Keratinocyte (primary cell): ENCODE measurements at regions not wholly inside any gene's neighbourhood (a gene's known extent, or its start where the extent isn't known, plus 50 kb on each side); places are given as distances from the start of the nearest gene placed in this dataset.

ENCODE experiments used
- DNase-seq: peaks from one replicate; pipeline ENCODE4 v3.0.0-alpha.2; 2011; ENCODE audit warnings: low read depth, missing footprints, low spot score
- FAIRE-seq: peaks from 2 replicates; lab custom pipeline; 2011; peaks lifted over from hg19 to GRCh38; lab: Jason Lieb, UNC
- H2AFZ ChIP-seq: 2 replicates; pipeline ENCODE4 v1.6.0; 2012; ENCODE audit warnings: low read length, control low read depth, inconsistent platforms; ENCODE audit not compliant: control insufficient read depth
- H3K27ac ChIP-seq: 2 replicates; pipeline ENCODE4 v1.5.1; 2011; ENCODE audit warnings: low read length; ENCODE audit not compliant: control insufficient read depth, insufficient read depth
- H3K27me3 ChIP-seq: 3 replicates; pipeline ENCODE4 v1.6.0; 2011; ENCODE audit warnings: low read length; ENCODE audit not compliant: control insufficient read depth, insufficient read depth; ENCODE audit errors: extremely low read depth
- H3K36me3 ChIP-seq, 2 experiments: 2 replicates in 1 of 2; 3 replicates in 1 of 2; pipeline ENCODE4 v1.5.1; 2011; ENCODE audit warnings: low read length in 2 of 2, mild to moderate bottlenecking in 1 of 2; ENCODE audit not compliant: control insufficient read depth in 2 of 2, insufficient read depth in 2 of 2; ENCODE audit errors: extremely low read depth in 1 of 2
- H3K4me1 ChIP-seq: 3 replicates; pipeline ENCODE4 v1.5.1; 2011; ENCODE audit warnings: low read length; ENCODE audit not compliant: control insufficient read depth, insufficient read depth; ENCODE audit errors: extremely low read depth
- H3K4me2 ChIP-seq: 3 replicates; pipeline ENCODE4 v1.6.0; 2011; ENCODE audit warnings: low read depth, low read length; ENCODE audit not compliant: control insufficient read depth, insufficient read depth; ENCODE audit errors: extremely low read depth
- H3K4me3 ChIP-seq, 3 experiments: fragments of 200-600 bp in 1 of 3; sonication (generic) in 1 of 3; 2 replicates in 2 of 3; 3 replicates in 1 of 3; pipeline ENCODE4 v1.5.1; 2011 to 2016; ENCODE audit warnings: low read length in 3 of 3, mild to moderate bottlenecking in 3 of 3, control low read depth in 2 of 3, inconsistent platforms in 1 of 3, low read depth in 1 of 3, mixed read lengths in 1 of 3, mixed run types in 1 of 3, moderate library complexity in 1 of 3; ENCODE audit not compliant: control insufficient read depth in 2 of 3, insufficient read depth in 2 of 3; ENCODE audit errors: extremely low read depth in 1 of 3
- H3K79me2 ChIP-seq: 2 replicates; pipeline ENCODE4 v1.6.0; 2012; ENCODE audit warnings: low read length; ENCODE audit not compliant: control insufficient read depth, insufficient read depth
- H3K9ac ChIP-seq: 3 replicates; pipeline ENCODE4 v1.6.0; 2011; ENCODE audit warnings: low read length; ENCODE audit not compliant: control insufficient read depth, insufficient read depth; ENCODE audit errors: extremely low read depth
- H3K9me1 ChIP-seq: 3 replicates; pipeline ENCODE4 v1.6.0; 2011; ENCODE audit warnings: low read length; ENCODE audit not compliant: control insufficient read depth, insufficient read depth; ENCODE audit errors: extremely low read depth
- H3K9me3 ChIP-seq: 2 replicates; pipeline ENCODE4 v1.5.1; 2012; ENCODE audit warnings: low read depth, low read length; ENCODE audit not compliant: control insufficient read depth
- H4K20me1 ChIP-seq: 3 replicates; pipeline ENCODE4 v1.6.0; 2011; ENCODE audit warnings: low read length; ENCODE audit not compliant: control insufficient read depth, insufficient read depth; ENCODE audit errors: extremely low read depth
- CTCF ChIP-seq, 3 experiments: IDR thresholded peaks in 1 of 3; conservative IDR thresholded peaks in 1 of 3; optimal IDR thresholded peaks in 1 of 3; 2 replicates in 2 of 3; 3 replicates in 1 of 3; pipeline versions ENCODE3 to v1.5.1; 2011; ENCODE audit warnings: low read length in 3 of 3, mild to moderate bottlenecking in 3 of 3, moderate library complexity in 2 of 3, control low read depth in 1 of 3, inconsistent platforms in 1 of 3; ENCODE audit not compliant: insufficient read depth in 2 of 3; ENCODE audit errors: extremely low read depth in 1 of 3
- EZH2 ChIP-seq: IDR thresholded peaks from one replicate; pipeline ENCODE4 v1.6.1; 2012; ENCODE audit warnings: inconsistent platforms, mild to moderate bottlenecking, low read length, moderate library complexity
- dilution Hi-C: fragments of 300-500 bp; cut with MboI; formaldehyde crosslinking; loops from one replicate; pipeline ENCODE4 v1.7.0; 2020; ENCODE audit warnings: low sequenced_read_pairs; ENCODE audit not compliant: extremely low pct_ligation_motif_present

DNA sequence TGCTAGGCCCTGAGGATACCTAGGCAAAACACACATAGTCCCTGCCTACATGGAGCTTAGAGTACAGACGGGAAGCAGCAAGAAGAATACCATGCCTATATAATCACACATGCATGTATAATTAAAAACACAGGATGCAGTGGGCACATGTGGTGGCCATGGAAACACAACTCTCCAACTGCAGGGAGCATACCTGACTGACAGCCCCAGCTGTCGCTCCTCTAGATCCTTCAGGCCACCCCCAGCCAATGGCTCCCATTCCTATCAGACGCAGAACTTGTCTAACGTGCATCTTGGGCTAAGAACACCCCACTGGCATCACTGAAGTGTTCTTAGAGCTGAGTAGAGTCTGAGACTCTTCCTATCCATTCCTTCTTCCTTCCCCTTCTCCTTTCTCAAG lies 125.5 kb upstream of the FRMD4B start:
- Histone ChIP-seq H4K20me1 (peaks cover 15% of the 10 kb centered on the region), H3K4me1 (peaks cover 21% of the 10 kb centered on the region), H3K4me2 (no peak overlapping the region), H3K27me3 (no peaks in the 10 kb centered on the region), H3K9me3 (no peaks in the 10 kb centered on the region), H3K27ac (no peak overlapping the region), H3K36me3 (peaks cover 0 to 1% of the 10 kb centered on the region in 2 experiments), H3K9me1 (peaks cover 3% of the 10 kb centered on the region), H3K9ac (no peak overlapping the region), H3K79me2 (peaks cover 98% of the 10 kb centered on the region), H2AFZ (no peak overlapping the region), H3K4me3 (no peak overlapping the region)
- dilution Hi-C loops, result no loop called here
- TF ChIP-seq EZH2 (no peak), CTCF (optimal IDR thresholded peaks at IDR 0.05 in 1 of 3, IDR thresholded peaks at IDR 0.05 in 1 of 3, conservative IDR thresholded peaks at IDR 0.05 in 1 of 3; ENCODE audit: extremely low read depth in 1 of 3, insufficient read depth in 2 of 3, low read length in 3 of 3) (no peak)
- no peak for DNase-seq
- peak; percentile 44 for FAIRE-seq

GRCh38 chr3:69510481-69511030 lies 124.7 kb upstream of the FRMD4B start:
- peaks cover 21% of the 10 kb centered on the region for H3K4me1 ChIP-seq
- no peak for DNase-seq
- TF ChIP-seq CTCF (optimal IDR thresholded peaks at IDR 0.05 in 1 of 3, IDR thresholded peaks at IDR 0.05 in 1 of 3, conservative IDR thresholded peaks at IDR 0.05 in 1 of 3; ENCODE audit: extremely low read depth in 1 of 3, insufficient read depth in 2 of 3, low read length in 3 of 3), result no peak
- no peak for TF ChIP-seq EZH2
- peak overlapping the region; percentile 31 for H3K27ac ChIP-seq
- no peak overlapping the region for H2AFZ ChIP-seq
- peaks cover 0 to 1% of the 10 kb centered on the region in 2 experiments for H3K36me3 ChIP-seq
- H3K4me2 ChIP-seq, result peak overlapping the region; percentile 20
- no peaks in the 10 kb centered on the region for H3K9me3 ChIP-seq
- H3K4me3 ChIP-seq, result no peak overlapping the region
- H3K79me2 ChIP-seq, result peaks cover 98% of the 10 kb centered on the region
- FAIRE-seq, result no peak
- H3K27me3 ChIP-seq, result no peaks in the 10 kb centered on the region
- peaks cover 3% of the 10 kb centered on the region for H3K9me1 ChIP-seq
- dilution Hi-C loops, result no loop called here
- peaks cover 14% of the 10 kb centered on the region for H4K20me1 ChIP-seq
- H3K9ac ChIP-seq, result no peak overlapping the region
